ENCODE measurements at regions not wholly inside any gene's neighbourhood (a gene's known extent, or its start where the extent isn't known, plus 50 kb on each side); places are given as distances from the start of the nearest gene placed in this dataset.

DNA sequence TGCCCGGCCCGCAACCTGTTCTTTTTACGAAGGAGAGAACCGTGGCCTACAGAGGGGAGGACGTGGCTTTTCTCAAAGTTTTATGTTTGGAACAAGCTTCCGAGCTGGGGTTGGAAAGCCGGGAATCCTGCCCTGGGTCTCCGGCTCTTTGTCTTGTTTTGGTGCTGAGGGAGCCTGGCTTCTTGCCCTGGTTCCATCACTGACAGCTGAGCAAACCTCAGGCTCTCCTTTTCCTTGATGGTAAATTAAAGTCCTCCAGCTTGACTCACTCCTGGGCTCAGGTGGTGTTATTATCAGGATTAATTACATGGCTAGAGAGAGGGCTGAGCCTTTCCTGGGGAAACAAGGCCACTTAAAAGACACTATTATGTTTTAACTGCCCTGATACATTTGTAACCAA lies 289.5 kb upstream of the RGMA start:
- TF ChIP-seq, protein P1, sequence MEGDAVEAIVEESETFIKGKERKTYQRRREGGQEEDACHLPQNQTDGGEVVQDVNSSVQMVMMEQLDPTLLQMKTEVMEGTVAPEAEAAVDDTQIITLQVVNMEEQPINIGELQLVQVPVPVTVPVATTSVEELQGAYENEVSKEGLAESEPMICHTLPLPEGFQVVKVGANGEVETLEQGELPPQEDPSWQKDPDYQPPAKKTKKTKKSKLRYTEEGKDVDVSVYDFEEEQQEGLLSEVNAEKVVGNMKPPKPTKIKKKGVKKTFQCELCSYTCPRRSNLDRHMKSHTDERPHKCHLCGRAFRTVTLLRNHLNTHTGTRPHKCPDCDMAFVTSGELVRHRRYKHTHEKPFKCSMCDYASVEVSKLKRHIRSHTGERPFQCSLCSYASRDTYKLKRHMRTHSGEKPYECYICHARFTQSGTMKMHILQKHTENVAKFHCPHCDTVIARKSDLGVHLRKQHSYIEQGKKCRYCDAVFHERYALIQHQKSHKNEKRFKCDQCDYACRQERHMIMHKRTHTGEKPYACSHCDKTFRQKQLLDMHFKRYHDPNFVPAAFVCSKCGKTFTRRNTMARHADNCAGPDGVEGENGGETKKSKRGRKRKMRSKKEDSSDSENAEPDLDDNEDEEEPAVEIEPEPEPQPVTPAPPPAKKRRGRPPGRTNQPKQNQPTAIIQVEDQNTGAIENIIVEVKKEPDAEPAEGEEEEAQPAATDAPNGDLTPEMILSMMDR (IDR thresholded peaks at IDR 0.05): no peak
- TF ChIP-seq POLR2AphosphoS5 (IDR thresholded peaks at IDR 0.05) (no peak), POLR2A (IDR thresholded peaks at IDR 0.05) (no peak)
